HG02798 (cell line): ENCODE measurements at regions not wholly inside any gene's neighbourhood (a gene's known extent, or its start where the extent isn't known, plus 50 kb on each side); places are given as distances from the start of the nearest gene placed in this dataset.
"Not testable (repeated sequence)": the region's sequence is repeated elsewhere in the genome, so short reads cannot be mapped to it uniquely, and the experiment has no call there.

Source experiments
- ATAC-seq: cut with Tn5 transposase; IDR thresholded peaks from one replicate; pipeline ENCODE4 v1.9.1; 2021; ENCODE audit warnings: mild to moderate bottlenecking; ENCODE audit not compliant: unreplicated experiment, poor library complexity

DNA sequence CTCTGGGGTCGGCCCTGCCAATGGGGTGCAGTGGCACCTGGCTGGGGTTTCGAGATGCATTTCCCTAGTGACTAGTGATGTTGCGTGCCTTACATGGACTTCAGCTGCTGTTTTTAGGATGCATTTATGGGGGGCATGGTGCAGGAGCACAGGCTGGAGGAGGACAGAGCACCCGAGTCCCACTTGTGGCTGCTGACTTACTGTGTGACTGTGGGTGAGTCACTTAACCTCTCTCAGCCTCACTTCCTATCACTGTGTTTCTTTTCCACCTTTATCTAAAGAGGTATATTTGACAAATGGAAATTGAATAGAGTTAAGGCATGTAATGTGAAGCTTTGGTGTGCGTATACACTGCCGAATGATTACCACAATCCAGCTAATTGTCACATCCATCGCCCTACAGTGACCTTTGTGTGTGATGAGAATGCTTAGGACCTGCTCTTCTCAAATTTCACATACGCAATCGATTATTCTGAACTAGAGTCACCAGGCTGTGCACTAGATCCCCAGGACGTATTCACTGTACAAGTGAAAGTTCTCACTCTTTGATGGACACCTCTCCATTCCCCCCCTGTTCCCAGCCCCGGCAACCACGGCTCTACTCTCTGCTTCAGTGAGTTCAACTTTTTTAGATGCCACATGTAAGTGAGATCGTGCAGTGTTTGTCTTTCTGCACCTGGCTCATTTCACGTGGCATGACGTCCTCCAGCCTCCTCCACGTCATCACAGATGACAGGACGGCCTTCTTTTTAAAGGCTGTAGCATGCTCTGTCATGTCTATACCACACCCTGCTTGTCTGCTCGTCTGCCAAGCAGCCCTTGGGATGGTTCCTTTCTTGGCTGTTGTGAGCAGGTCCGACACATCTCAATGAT is 202.3 kb downstream of the NPIPB11 start:
- not testable (repeated sequence) for ATAC-seq

- not testable (repeated sequence) for ATAC-seq
These were observed 203.2 kb downstream of the NPIPB11 start for GRCh38 chr16:29203046-29203932.

- ATAC-seq: not testable (repeated sequence)
These were observed 203.9 kb downstream of the NPIPB11 start for GRCh38 chr16:29202642-29203041.

DNA sequence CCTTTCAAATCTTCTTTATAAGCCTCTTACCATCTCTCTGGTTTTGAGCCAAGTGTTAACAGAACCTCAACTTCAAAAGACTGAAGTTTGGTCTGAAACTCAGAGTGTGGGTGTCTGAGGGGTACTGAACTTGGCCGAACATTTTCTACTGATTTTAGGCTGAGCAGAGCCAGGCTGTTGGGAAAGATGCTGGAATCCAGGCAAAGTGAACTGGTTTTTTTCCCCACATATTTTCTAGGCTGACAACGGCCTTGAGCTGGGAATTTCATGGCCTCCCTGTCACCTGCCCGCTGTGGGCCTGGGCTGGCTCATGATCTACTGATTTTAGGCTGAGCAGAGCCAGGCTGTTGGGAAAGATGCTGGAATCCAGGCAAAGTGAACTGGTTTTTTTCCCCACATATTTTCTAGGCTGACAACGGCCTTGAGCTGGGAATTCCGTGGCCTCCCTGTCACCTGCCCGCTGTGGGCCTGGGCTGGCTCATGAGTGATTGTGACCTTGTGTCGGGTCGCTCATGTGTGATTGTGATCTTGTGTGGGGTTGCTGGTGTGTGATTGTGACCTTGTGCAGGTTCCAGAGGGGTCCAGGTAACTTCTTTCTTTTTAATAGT is 204.4 kb downstream of the NPIPB11 start:
- ATAC-seq: not testable (repeated sequence)

- not testable (repeated sequence) for ATAC-seq
These were observed 205.1 kb downstream of the NPIPB11 start for GRCh38 chr16:29201296-29202024.

- ATAC-seq: not testable (repeated sequence)
These were observed 205.8 kb downstream of the NPIPB11 start for GRCh38 chr16:29200681-29201080.

- not testable (repeated sequence) for ATAC-seq
These were observed 206.3 kb downstream of the NPIPB11 start for GRCh38 chr16:29200135-29200601.

DNA sequence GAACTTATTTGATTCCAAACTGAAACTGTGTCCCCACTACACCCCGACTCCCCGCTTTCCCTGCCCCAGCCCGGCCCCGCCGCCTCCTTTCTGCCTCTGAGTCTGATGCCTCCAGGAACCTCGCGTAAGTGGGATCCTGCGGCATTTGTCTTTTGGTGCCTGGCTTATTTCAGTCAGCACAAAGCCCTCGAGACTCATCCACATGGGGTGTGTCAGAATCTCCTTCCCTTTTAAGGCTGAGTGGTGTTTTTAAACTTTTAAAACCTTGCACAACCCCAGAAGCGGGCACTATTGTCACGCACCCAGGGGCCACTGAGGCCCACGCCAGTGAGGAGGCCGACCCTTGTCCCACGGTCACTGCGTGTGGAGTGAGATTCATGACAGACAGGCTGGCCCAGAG is 206.9 kb downstream of the NPIPB11 start:
- ATAC-seq: not testable (repeated sequence)

DNA sequence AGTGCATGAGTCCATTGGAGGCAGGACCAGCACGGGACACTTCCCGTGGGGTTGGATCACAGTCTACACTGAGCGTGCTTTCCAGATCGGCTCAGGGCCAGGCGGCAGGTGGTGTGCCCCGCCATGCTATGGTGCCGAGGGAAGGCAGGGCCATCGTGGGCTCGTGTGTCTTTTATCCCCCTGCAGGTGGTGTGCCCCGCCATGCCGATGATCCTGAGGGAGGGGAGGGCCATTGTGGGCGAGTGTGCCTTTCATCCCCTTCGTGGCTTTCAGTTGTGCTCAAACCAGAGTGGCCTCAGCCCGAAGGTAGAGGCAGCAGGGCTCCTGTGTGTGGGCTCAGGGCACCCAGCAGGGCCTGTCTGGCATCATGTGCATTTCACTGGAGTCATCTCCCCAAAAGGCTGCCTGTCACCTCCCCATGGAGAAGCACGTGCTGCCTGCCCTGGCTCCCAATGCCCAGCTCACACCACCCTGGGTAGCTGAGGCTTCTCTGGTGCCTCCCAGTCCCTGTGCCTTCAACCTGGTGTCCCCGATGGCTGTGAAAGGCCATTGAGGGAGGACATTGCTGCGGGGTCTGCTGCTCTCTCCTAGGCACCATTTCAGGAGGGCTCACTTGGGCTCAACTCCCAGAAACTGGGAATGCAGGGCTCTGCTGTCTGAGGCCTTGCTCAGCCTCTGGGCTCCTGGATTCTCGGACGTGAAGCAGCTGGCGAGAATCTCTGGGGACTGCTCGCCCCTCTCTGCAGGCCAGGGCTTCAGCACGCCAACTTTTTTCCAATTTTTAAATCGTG is 207.6 kb downstream of the NPIPB11 start:
- ATAC-seq: no peak

GRCh38 chr16:29198231-29198630 is 208.3 kb downstream of the NPIPB11 start:
- no peak for ATAC-seq

DNA sequence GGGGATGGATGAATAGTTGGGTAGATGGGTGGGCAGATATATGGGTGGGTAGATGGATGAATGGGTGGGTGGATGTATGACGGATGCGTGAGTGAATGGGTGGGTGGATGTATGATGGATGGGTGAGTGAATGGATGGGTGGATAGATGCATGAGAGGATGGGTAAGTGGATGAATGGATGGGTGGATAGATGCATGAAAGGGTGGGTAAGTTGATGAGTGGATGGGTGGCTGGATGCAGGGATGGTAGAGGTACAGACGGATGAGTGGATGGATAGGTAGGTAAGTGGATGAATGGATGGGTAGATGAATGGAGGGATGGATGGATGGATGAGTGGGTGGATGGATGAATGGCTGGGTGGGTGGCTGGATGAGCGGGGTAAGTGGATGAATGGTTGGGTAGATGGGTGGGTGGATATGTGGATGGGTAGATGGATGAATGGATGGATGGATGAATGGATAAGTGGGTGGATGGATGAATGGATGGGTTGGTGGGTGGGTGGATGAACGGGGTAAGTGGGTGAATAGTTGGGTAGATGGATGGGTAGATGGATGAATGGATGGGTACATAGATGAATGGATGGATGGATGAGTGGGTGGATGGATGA is 208.9 kb downstream of the NPIPB11 start:
- ATAC-seq: not testable (repeated sequence)

DNA sequence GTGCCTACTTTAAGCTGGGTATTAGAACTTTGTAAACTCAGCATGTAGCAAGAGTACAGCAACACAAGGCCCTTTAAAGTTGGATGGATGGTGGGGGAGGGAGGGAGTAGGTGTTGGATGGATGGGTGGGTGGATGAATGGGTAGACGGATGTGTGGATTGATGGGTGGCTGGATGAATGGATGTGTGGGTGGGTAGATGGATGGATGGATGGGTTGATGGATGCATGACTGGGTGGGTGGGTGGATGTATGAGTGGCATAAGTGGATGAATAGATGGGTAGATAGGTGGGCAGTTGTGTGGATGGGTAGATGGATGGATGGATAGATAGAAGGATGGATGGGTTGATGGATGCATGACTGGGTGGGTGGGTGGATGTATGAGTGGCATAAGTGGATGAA is 209.8 kb downstream of the NPIPB11 start:
- ATAC-seq: not testable (repeated sequence)

- ATAC-seq: not testable (repeated sequence)
These were observed 210.4 kb downstream of the LAT start for GRCh38 chr16:29195116-29195872.

DNA sequence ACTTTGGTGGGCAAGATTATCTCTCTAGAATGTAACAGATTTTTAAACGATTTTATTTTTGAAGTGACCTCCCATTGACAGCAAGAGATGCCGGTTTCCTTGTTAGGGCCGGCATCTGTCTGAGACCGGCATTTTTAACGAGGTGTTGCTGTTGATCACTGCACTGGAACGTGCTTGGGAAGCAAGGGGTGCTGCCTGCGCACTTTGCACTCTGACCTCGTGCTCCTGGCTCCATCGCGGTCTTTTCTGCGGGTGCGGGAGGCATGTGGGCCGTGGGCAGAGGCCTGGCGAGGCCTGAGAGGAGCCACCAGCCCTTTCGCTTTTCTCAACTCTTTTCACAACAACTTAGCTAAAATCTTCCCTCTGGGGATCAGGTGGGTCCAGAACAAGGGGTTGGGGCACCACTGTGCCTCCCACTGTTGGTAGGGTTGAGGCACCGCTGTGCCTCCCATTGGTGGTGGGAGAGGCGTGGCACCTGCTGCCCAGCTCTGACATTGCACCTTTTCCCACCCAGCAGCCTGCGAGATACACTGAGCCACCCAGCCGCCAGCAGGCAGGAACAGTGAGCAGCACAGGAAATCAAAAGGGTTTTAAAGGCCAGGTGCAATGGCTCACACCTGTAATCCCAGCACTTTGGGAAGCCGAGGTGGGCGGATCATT is 209.5 kb downstream of the LAT start:
- not testable (repeated sequence) for ATAC-seq

GRCh38 chr16:29193634-29194033 is 208.8 kb downstream of the LAT start:
- ATAC-seq: not testable (repeated sequence)

GRCh38 chr16:29193248-29193574 is 208.4 kb downstream of the LAT start:
- not testable (repeated sequence) for ATAC-seq
